Progenitor cell of endocrine pancreas (in vitro differentiated cells): ENCODE measurements at regions not wholly inside any gene's neighbourhood (a gene's known extent, or its start where the extent isn't known, plus 50 kb on each side); places are given as distances from the start of the nearest gene placed in this dataset.

Experiments
- DNase-seq: peaks from one replicate; pipeline ENCODE4 v3.0.0; 2021; ENCODE audit warnings: low spot score; ENCODE audit not compliant: unreplicated experiment
- H3K27ac Mint-ChIP-seq: 2 replicates; pipeline ENCODE4 v1.8.0; 2021; ENCODE audit warnings: mild to moderate bottlenecking, moderate library complexity, mixed read lengths
- H3K27me3 Mint-ChIP-seq: 2 replicates; pipeline ENCODE4 v1.8.0; 2021; ENCODE audit warnings: mixed read lengths
- H3K36me3 Mint-ChIP-seq: 2 replicates; pipeline ENCODE4 v1.8.0; 2022; ENCODE audit warnings: mixed read lengths; ENCODE audit not compliant: insufficient read depth
- H3K4me1 Mint-ChIP-seq: 2 replicates; pipeline ENCODE4 v1.8.0; 2021; ENCODE audit warnings: low read depth, mixed read lengths
- H3K4me3 Mint-ChIP-seq: 2 replicates; pipeline ENCODE4 v1.8.0; 2021; ENCODE audit warnings: low read depth, mild to moderate bottlenecking, moderate library complexity, mixed read lengths
- H3K9me3 Mint-ChIP-seq: 2 replicates; pipeline ENCODE4 v1.8.0; 2021; ENCODE audit warnings: low read depth, mixed read lengths
- TF ChIP-seq, protein P1 (sequence below): fragments of 200-600 bp; sonication (generic); IDR thresholded peaks from one replicate; pipeline ENCODE4 v1.5.0; 2021; ENCODE audit warnings: antibody characterized with exemption, mild to moderate bottlenecking; ENCODE audit not compliant: unreplicated experiment

DNA sequence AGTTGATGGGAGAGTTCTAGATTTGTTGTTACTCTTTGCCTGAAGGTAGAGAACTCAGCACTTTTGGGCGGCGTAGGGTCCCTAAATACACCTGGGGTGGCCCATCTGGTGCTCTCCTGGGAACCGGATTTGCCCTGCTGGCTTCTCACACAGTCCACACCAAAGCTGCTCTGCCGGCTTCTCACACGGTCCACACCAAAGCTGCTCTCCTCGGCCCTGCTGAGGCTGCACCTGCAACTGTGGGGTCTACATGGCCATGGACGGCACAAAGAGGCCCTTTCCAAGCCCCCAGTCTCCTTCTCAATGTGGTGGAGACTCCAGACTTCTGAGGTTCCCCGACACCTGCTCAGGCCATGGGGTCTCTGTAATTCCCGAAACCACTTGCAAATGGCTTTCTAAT, 124.8 kb upstream of the GPC1 start:
- TF ChIP-seq, protein P1, sequence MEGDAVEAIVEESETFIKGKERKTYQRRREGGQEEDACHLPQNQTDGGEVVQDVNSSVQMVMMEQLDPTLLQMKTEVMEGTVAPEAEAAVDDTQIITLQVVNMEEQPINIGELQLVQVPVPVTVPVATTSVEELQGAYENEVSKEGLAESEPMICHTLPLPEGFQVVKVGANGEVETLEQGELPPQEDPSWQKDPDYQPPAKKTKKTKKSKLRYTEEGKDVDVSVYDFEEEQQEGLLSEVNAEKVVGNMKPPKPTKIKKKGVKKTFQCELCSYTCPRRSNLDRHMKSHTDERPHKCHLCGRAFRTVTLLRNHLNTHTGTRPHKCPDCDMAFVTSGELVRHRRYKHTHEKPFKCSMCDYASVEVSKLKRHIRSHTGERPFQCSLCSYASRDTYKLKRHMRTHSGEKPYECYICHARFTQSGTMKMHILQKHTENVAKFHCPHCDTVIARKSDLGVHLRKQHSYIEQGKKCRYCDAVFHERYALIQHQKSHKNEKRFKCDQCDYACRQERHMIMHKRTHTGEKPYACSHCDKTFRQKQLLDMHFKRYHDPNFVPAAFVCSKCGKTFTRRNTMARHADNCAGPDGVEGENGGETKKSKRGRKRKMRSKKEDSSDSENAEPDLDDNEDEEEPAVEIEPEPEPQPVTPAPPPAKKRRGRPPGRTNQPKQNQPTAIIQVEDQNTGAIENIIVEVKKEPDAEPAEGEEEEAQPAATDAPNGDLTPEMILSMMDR = no peak
- no peak overlapping the region for H3K4me3 Mint-ChIP-seq
- DNase-seq = no peak
- H3K4me1 Mint-ChIP-seq = no peaks in the 10 kb centered on the region
- H3K36me3 Mint-ChIP-seq = no peaks in the 10 kb centered on the region
- H3K9me3 Mint-ChIP-seq = no peaks in the 10 kb centered on the region
- no peaks in the 10 kb centered on the region for H3K27me3 Mint-ChIP-seq
- H3K27ac Mint-ChIP-seq = no peak overlapping the region

- H3K36me3 Mint-ChIP-seq = no peaks in the 10 kb centered on the region
- H3K4me1 Mint-ChIP-seq = no peaks in the 10 kb centered on the region
- H3K9me3 Mint-ChIP-seq = peaks cover 4% of the 10 kb centered on the region
- H3K27ac Mint-ChIP-seq = no peak overlapping the region
- no peak overlapping the region for H3K4me3 Mint-ChIP-seq
- peaks cover 3% of the 10 kb centered on the region for H3K27me3 Mint-ChIP-seq
- TF ChIP-seq, protein P1 = no peak
- no peak for DNase-seq
These were observed 123.6 kb upstream of the GPC1 start for GRCh38 chr2:240311821-240312220.

DNA sequence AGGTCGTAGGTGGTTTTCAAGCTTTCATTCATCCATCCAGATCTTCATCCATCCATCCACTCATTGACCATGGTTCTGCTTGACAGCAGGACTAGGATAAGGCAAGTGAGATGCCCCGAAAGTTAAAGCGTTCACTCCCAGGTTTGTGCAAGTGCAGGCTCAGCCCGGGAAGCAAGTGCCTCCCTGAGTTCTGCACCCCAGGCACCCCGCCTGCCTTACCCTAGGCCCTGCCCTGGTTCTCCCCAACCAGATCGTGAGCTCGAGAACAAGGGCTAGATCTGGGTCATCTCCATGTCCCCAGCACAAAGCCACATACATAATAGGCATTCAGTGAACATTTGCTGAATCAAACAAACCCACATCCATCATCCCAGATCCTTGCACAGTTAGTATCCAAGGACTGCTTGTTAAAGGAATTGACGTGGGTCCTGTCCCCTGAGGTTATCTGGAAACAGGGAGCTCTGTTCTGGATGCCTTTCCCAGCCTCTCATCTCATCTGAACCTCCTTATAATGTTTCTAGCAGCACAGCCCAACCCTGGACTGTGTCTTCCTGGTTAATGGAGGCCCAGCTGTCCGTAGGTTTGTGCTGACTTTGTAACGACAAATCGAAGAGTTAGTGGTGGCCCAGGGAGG, 116.1 kb upstream of the GPC1 start:
- Mint-ChIP-seq H3K27ac (no peak overlapping the region), H3K9me3 (peaks cover 4% of the 10 kb centered on the region), H3K27me3 (peaks cover 18% of the 10 kb centered on the region), H3K4me3 (no peak overlapping the region), H3K36me3 (no peaks in the 10 kb centered on the region), H3K4me1 (no peaks in the 10 kb centered on the region)
- DNase-seq = no peak
- TF ChIP-seq, protein P1 = no peak

GRCh38 chr2:240319855-240320203, 115.6 kb upstream of the GPC1 start:
- DNase-seq = no peak
- Mint-ChIP-seq H3K27me3 (peaks cover 18% of the 10 kb centered on the region), H3K27ac (no peak overlapping the region), H3K4me1 (no peaks in the 10 kb centered on the region), H3K9me3 (peaks cover 4% of the 10 kb centered on the region), H3K36me3 (no peaks in the 10 kb centered on the region), H3K4me3 (no peak overlapping the region)
- TF ChIP-seq, protein P1 = no peak

- Mint-ChIP-seq H3K4me3 (no peak overlapping the region), H3K4me1 (no peaks in the 10 kb centered on the region), H3K9me3 (peaks cover 4% of the 10 kb centered on the region), H3K27ac (no peak overlapping the region), H3K36me3 (no peaks in the 10 kb centered on the region), H3K27me3 (peaks cover 18% of the 10 kb centered on the region)
- TF ChIP-seq, protein P1 = no peak
- DNase-seq = no peak
These were observed 115.1 kb upstream of the GPC1 start for GRCh38 chr2:240320204-240320993.
